Upper lobe of left lung (tissue), 6 donors: ENCODE measurements at regions not wholly inside any gene's neighbourhood (a gene's known extent, or its start where the extent isn't known, plus 50 kb on each side); places are given as distances from the start of the nearest gene placed in this dataset.

Source experiments
- ATAC-seq, 2 donors: fragments of 200-7000 bp; cut with Tn5 transposase; one replicate each; pipeline ENCODE4 v1.9.1; 2022; ENCODE audit warnings: mild to moderate bottlenecking in 2 of 2, moderate library complexity in 2 of 2; ENCODE audit not compliant: low FRiP score in 2 of 2
- DNase-seq, 2 donors: peaks; one replicate each; pipeline ENCODE4 v3.0.0-alpha.2; 2019 to 2020
- H3K27ac ChIP-seq, 4 donors: fragments of 200-600 bp; sonication (generic); one replicate each; pipeline ENCODE4 v1.5.1; 2016 to 2019
- H3K27me3 ChIP-seq, 4 donors: fragments of 200-600 bp; sonication (generic); one replicate each; pipeline ENCODE4 v1.5.1; 2017 to 2019
- H3K36me3 ChIP-seq, 4 donors: fragments of 200-600 bp; sonication (generic); one replicate each; pipeline ENCODE4 v1.5.1; 2016 to 2019
- H3K4me1 ChIP-seq, 4 donors: fragments of 200-600 bp; sonication (generic); one replicate each; pipeline ENCODE4 v1.5.1; 2018 to 2019
- H3K4me3 ChIP-seq, 4 donors: fragments of 200-600 bp; sonication (generic); one replicate each; pipeline ENCODE4 v1.5.1; 2017 to 2019; ENCODE audit warnings: mild to moderate bottlenecking in 2 of 4, moderate library complexity in 1 of 4
- H3K9me3 ChIP-seq, 4 donors: fragments of 200-600 bp; sonication (generic); one replicate each; pipeline ENCODE4 v1.5.1; 2018 to 2019
- EP300 ChIP-seq, 4 donors: sonication (generic); formaldehyde crosslinking; IDR thresholded peaks; one replicate each; pipeline ENCODE4 v1.5.1; 2017; ENCODE audit warnings: antibody characterized with exemption in 4 of 4, control low read depth in 2 of 4
- POLR2A ChIP-seq, 4 donors: fragments of 450-650 bp; IDR thresholded peaks; one replicate each; pipeline ENCODE4 v1.5.1; 2016 to 2017; ENCODE audit warnings: antibody characterized with exemption in 4 of 4, mild to moderate bottlenecking in 2 of 4
- POLR2AphosphoS5 ChIP-seq, 2 donors: sonication (generic); formaldehyde crosslinking; IDR thresholded peaks; one replicate each; pipeline ENCODE4 v1.5.1; 2017; ENCODE audit warnings: antibody characterized with exemption in 2 of 2
- WGBS, 2 donors: methylation state at CpG; one replicate each; pipeline ENCODE4 v1.1.5; 2017 to 2018; 5-methylcytosine and 5-hydroxymethylcytosine counted together
- TF ChIP-seq, protein P1 (sequence below), 6 experiments: fragments of 450-650 bp in 4 of 6; fragments of 200-600 bp in 2 of 6; sonication (generic) in 2 of 6; IDR thresholded peaks; one replicate each; pipeline ENCODE4 v1.5.1; 2016 to 2019; ENCODE audit warnings: antibody characterized with exemption in 6 of 6
- donor health status: DM: no; HTN: no; CAD: no; lungs with moderate emphysema.
- donor health status: DM: no; HTN: yes; CAD: no; lungs with severe emphysema.

DNA sequence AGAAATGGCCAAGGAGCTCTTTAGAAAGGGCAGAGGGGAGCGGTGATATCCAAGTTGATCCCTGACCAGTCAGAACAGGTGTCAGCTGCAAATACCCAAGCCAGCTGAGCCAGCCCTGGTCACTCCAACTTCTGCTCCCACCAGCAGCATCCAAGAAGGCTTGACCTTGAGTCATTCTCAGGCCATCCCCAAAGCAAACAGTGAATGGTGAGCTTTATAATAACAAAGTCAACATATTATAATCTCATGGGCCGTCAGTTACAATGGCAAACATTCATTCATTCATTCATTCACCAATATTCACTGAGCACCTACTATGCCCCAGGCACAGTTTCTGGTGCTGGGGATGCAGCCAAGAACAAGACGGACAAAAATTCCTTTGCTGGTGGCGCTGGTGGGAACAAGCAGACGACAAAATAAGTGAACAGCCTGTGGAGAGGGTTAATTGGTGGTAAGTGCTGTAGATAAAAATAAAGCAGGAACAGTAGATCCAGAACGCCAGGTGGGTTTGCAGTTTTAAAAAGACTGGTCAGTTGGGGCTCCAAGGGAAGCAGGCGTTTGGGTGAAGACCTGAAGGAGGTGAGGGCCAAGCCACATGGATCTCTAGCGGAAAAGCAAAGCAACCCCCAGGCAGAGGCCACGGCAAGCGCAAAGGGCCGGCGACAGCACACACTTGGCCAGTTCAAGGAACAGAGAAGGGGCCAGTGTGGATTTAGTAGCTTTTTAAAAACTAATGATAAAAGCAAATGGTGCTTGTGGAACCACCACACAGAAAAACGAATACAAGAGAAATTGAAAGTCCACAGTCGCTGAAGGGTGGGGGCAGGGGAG, 131.8 kb upstream of the PTPN1 start:
- DNase-seq (no peak), ATAC-seq (no peak)
- Histone ChIP-seq H3K4me3 (peak overlapping the region in 2 of 4 donors; percentile 8 to 19), H3K27me3 (no peaks in the 10 kb centered on the region), H3K4me1 (peaks cover 43 to 63% (median 50%) of the 10 kb centered on the region in 4 donors), H3K36me3 (no peaks in the 10 kb centered on the region), H3K27ac (peak overlapping the region; percentile 80 to 90 (median 86)), H3K9me3 (no peaks in the 10 kb centered on the region)
- WGBS, 2 donors, result 65 to 72% methylated on average over 14 of the region's 14 CpGs
- TF ChIP-seq EP300 (IDR thresholded peaks at IDR 0.05) (no peak), POLR2A (IDR thresholded peaks at IDR 0.05) (no peak), POLR2AphosphoS5 (IDR thresholded peaks at IDR 0.05) (no peak)
- TF ChIP-seq, protein P1, sequence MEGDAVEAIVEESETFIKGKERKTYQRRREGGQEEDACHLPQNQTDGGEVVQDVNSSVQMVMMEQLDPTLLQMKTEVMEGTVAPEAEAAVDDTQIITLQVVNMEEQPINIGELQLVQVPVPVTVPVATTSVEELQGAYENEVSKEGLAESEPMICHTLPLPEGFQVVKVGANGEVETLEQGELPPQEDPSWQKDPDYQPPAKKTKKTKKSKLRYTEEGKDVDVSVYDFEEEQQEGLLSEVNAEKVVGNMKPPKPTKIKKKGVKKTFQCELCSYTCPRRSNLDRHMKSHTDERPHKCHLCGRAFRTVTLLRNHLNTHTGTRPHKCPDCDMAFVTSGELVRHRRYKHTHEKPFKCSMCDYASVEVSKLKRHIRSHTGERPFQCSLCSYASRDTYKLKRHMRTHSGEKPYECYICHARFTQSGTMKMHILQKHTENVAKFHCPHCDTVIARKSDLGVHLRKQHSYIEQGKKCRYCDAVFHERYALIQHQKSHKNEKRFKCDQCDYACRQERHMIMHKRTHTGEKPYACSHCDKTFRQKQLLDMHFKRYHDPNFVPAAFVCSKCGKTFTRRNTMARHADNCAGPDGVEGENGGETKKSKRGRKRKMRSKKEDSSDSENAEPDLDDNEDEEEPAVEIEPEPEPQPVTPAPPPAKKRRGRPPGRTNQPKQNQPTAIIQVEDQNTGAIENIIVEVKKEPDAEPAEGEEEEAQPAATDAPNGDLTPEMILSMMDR (IDR thresholded peaks at IDR 0.05), result no peak

DNA sequence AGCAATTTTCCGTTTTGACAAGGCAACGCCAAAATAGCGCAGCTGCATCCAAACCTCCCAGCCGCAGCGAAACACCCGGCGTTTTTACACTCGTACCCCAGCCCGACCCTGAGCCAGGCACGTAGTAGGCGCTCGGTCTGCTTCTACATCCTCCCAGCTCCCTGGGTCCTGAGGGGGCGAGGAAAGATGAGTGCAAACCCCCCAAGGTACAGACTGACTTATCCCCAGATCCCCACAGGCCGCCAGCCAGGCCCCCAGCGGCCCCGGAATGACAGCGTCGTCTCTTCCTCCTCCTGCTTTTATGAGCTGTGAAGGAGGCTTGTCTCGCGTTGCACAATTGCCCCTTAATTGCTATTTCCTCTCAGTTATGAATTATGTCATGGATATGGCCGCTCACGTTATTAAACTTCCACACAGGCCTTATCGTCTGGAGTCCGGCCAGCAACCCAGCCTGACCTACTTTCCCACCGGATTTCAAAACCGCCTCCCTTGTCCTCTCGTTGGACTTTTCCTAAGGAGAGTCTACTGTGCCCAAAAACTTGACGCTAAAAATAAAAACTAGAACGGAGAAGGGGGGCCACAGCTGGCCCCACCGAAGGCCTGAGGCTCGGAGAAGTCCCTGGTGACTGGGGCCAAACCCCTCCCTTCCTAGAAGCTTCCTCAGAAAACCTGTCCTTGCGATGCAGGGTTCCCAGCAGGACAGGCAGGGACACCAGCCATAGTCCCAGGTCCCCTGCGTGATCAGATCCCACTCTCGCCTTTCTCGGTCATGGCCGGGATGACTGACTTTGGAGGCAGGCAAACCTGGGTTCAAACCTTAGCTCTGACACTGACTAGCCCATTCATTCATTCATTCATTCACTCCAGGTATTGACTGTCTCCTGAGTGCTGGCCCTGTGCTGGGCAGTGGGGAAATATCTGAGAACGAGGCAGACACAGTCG, 130.9 kb upstream of the PTPN1 start:
- TF ChIP-seq, protein P1 (IDR thresholded peaks at IDR 0.05), result peak in 1 of 6 experiments; percentile 22
- TF ChIP-seq POLR2A (IDR thresholded peaks at IDR 0.05) (peak in 3 of 4 donors; percentile 33 to 89 (median 76)), EP300 (IDR thresholded peaks at IDR 0.05) (peak in 3 of 4 donors; percentile 67 to 94 (median 70)), POLR2AphosphoS5 (IDR thresholded peaks at IDR 0.05) (peak; percentile 92 to 94)

DNA sequence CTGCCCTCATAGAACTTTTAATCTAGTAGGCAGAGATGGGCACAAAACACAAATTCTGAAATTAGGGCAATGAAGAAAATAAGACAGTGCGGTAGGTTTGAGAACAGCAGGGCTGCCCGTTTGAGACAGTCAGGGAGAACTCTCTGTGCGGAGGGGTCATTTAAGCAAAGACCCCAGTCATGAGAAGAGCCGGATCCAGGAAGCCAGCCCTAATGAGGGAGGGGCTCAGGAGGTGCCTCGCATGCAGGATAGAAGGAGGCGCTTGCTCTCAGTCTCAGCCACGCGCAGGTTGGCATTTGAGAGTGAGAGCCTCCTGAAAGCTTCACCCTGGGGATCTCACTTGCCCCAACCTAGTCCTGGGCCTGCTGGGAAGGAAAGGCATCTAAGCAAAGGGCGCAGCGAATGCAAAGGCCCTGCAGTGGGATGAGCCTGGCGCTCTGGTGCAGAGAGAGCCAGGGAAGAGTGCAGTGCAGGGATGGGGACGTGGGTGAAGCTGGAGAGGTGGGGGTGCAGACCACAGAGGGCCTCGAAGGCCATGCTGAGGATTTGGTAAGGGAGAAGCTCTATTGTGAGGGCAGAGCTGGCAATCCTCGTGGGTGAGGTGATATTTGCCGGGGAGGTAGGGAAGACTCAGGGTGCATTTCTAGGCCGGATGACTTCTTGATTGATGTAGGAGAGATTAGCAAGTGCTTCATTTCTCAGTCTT, 130.0 kb upstream of the PTPN1 start:
- Histone ChIP-seq H3K9me3 (no peaks in the 10 kb centered on the region), H3K36me3 (no peaks in the 10 kb centered on the region), H3K4me3 (no peak overlapping the region), H3K27ac (peak overlapping the region; percentile 80 to 90 (median 86)), H3K27me3 (no peaks in the 10 kb centered on the region), H3K4me1 (peaks cover 46 to 68% (median 53%) of the 10 kb centered on the region in 4 donors)
- ATAC-seq, result no peak
- TF ChIP-seq EP300 (IDR thresholded peaks at IDR 0.05) (no peak), POLR2A (IDR thresholded peaks at IDR 0.05) (no peak), POLR2AphosphoS5 (IDR thresholded peaks at IDR 0.05) (no peak)
- TF ChIP-seq, protein P1 (IDR thresholded peaks at IDR 0.05), result no peak
- WGBS, 2 donors, result 84 to 86% methylated on average over 16 of the region's 16 CpGs
- DNase-seq, result no peak

More for the DNA sequence above, 130.9 kb upstream of the PTPN1 start:
- H3K36me3 ChIP-seq, result no peaks in the 10 kb centered on the region
- H3K4me3 ChIP-seq, result peak overlapping the region in 2 of 4 donors; percentile 8 to 19
- DNase-seq, result peak; percentile 92 to 95
- peak overlapping the region; percentile 80 to 90 (median 86) for H3K27ac ChIP-seq
- WGBS, 2 donors, result 28 to 29% methylated on average over 29 to 38 of the region's 38 CpGs
- ATAC-seq, result peak; percentile 90
- H3K9me3 ChIP-seq, result no peaks in the 10 kb centered on the region
- H3K4me1 ChIP-seq, result peaks cover 43 to 68% (median 51%) of the 10 kb centered on the region in 4 donors
- H3K27me3 ChIP-seq, result no peaks in the 10 kb centered on the region

DNA sequence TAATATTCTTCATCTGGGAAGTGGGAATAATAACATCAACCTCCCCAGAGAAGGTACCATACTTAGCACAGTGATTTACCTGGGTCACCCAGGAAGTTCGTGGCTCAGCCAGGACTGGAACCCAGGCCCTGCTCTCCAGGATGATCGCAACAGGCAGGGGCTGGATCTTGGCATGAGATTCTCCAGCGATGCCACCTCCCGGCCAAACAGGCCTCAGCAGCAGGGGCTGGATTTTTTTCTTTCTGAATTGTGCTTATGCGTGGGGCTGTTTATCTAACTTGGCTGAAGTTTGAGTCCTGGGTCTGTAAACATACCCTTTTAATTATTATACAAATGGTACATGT, 129.5 kb upstream of the PTPN1 start:
- WGBS, 2 donors, result 45 to 48% methylated on average over 5 of the region's 5 CpGs
- Histone ChIP-seq H3K36me3 (no peaks in the 10 kb centered on the region), H3K9me3 (no peaks in the 10 kb centered on the region), H3K4me1 (peaks cover 47 to 68% (median 55%) of the 10 kb centered on the region in 4 donors), H3K27me3 (no peaks in the 10 kb centered on the region), H3K27ac (peak overlapping the region; percentile 80 to 90 (median 86)), H3K4me3 (no peak overlapping the region)
- TF ChIP-seq EP300 (IDR thresholded peaks at IDR 0.05) (no peak), POLR2A (IDR thresholded peaks at IDR 0.05) (no peak), POLR2AphosphoS5 (IDR thresholded peaks at IDR 0.05) (peak in 1 of 2 donors; percentile 12)
- TF ChIP-seq, protein P1 (IDR thresholded peaks at IDR 0.05), result peak in 5 of 6 experiments; percentile 16 to 55 (median 37)
- no peak for DNase-seq
- no peak for ATAC-seq
